Ovary (tissue), 7 donors: ENCODE measurements at regions not wholly inside any gene's neighbourhood (a gene's known extent, or its start where the extent isn't known, plus 50 kb on each side); places are given as distances from the start of the nearest gene placed in this dataset.
A peak's percentile ranks its signal among the peaks of the same experiment; 100 is the strongest.
"Not testable (repeated sequence)": the region's sequence is repeated elsewhere in the genome, so short reads cannot be mapped to it uniquely, and the experiment has no call there.

Experiments used
- DNase-seq, 5 donors: peaks; one replicate each; pipeline ENCODE4 v3.0.0-alpha.2; 2019 to 2020
- H3K27ac ChIP-seq, 2 donors: fragments of 200-600 bp; one replicate each; pipeline versions ENCODE4 v1.5.1 to v1.8.0; 2019 to 2022
- H3K27me3 ChIP-seq: fragments of 200-600 bp; one replicate; pipeline ENCODE4 v1.8.0; 2022
- H3K36me3 ChIP-seq: fragments of 200-600 bp; sonication (generic); one replicate; pipeline ENCODE4 v1.5.1; 2019
- H3K4me1 ChIP-seq: one replicate; pipeline ENCODE4 v1.8.1; 2013; ENCODE audit warnings: mild to moderate bottlenecking, moderate library complexity; ENCODE audit not compliant: insufficient read depth
- H3K4me3 ChIP-seq: fragments of 200-600 bp; sonication (generic); one replicate; pipeline ENCODE4 v1.5.1; 2017
- H3K9me3 ChIP-seq, 2 donors: fragments of 200-600 bp in 1 of 2; sonication (generic) in 1 of 2; one replicate each; pipeline versions ENCODE4 v1.5.1 to v1.8.1; 2013 to 2019; ENCODE audit warnings: mild to moderate bottlenecking in 1 of 2, moderate library complexity in 1 of 2
- CTCF ChIP-seq, 3 donors: fragments of 450-650 bp in 2 of 3; fragments of 200-600 bp in 1 of 3; IDR thresholded peaks; one replicate each; pipeline versions ENCODE4 v1.5.1 to v1.8.0; 2016 to 2022; ENCODE audit warnings: antibody characterized with exemption in 3 of 3, mild to moderate bottlenecking in 1 of 3
- EP300 ChIP-seq: sonication (generic); formaldehyde crosslinking; IDR thresholded peaks from one replicate; pipeline ENCODE4 v1.6.1; 2017; ENCODE audit warnings: antibody characterized with exemption
- POLR2A ChIP-seq: fragments of 450-650 bp; IDR thresholded peaks from one replicate; pipeline ENCODE4 v1.6.1; 2017; ENCODE audit warnings: antibody characterized with exemption, mild to moderate bottlenecking, moderate library complexity
- whole genome bisulfite sequencing, 3 donors: extraction: QIAGEN DNeasy Blood & Tissue Kit in 1 of 3; methylation state at CpG; one replicate each; pipeline versions ENCODE4 v1.1.5 to v1.1.7; 2013 to 2017; 5-methylcytosine and 5-hydroxymethylcytosine counted together
- intact Hi-C, 4 donors: fragments of 100-400 bp; cut with DNase I; formaldehyde crosslinking; loops; one replicate each; pipeline versions ENCODE4 v1.11.0 to v1.15.1; 2022 to 2023
- donor health status: DM: no; HTN: no; CAD: no; lungs with moderate emphysema.
- donor health status: DM: no; HTN: no; CAD: no.
- donor health status: Bipolar disorder and iron deficiency.
- donor health status: DM: no; HTN: no; CAD: no.
- donor health status: DM: yes; HTN: yes; CAD: no.

- no peak for DNase-seq
- no peaks in the 10 kb centered on the region for H3K4me1 ChIP-seq
- H3K27me3 ChIP-seq, result no peaks in the 10 kb centered on the region
- 81 to 90% (median 83%) methylated on average over 11 of the region's 11 CpGs for WGBS, 3 donors
- no peak overlapping the region for H3K27ac ChIP-seq
- intact Hi-C loops, result no loop called here
- H3K4me3 ChIP-seq, result no peak overlapping the region
- no peaks in the 10 kb centered on the region for H3K9me3 ChIP-seq
- TF ChIP-seq POLR2A (no peak), CTCF (IDR thresholded peaks at IDR 0.05) (no peak), EP300 (no peak)
- H3K36me3 ChIP-seq, result no peaks in the 10 kb centered on the region
Measured at GRCh38 chr6:102813489-102814275, 1420.2 kb downstream of the GRIK2 start.

- H3K4me3 ChIP-seq, result no peak overlapping the region
- H3K9me3 ChIP-seq, result no peaks in the 10 kb centered on the region
- no peak for TF ChIP-seq EP300
- no peak for TF ChIP-seq POLR2A
- TF ChIP-seq CTCF (IDR thresholded peaks at IDR 0.05), result no peak
- no peaks in the 10 kb centered on the region for H3K4me1 ChIP-seq
- intact Hi-C loops, result no loop called here
- no peak overlapping the region for H3K27ac ChIP-seq
- no peak for DNase-seq
- H3K36me3 ChIP-seq, result no peaks in the 10 kb centered on the region
- no peaks in the 10 kb centered on the region for H3K27me3 ChIP-seq
- 62 to 72% (median 66%) methylated on average over 3 of the region's 3 CpGs for WGBS, 3 donors
Measured at GRCh38 chr6:102812242-102812641, 1418.7 kb downstream of the GRIK2 start.

GRCh38 chr6:102808944-102809505 lies 1415.5 kb downstream of the GRIK2 start:
- H3K4me3 ChIP-seq, H3K4me1 ChIP-seq, H3K27ac ChIP-seq, intact Hi-C loops, H3K36me3 ChIP-seq, H3K9me3 ChIP-seq, H3K27me3 ChIP-seq: not testable (repeated sequence)
- peak in 1 of 5 donors; percentile 10 for DNase-seq
- WGBS, 3 donors, result 87 to 93% (median 88%) methylated on average over 11 of the region's 11 CpGs

- no peak overlapping the region for H3K4me3 ChIP-seq
- TF ChIP-seq POLR2A (no peak), CTCF (IDR thresholded peaks at IDR 0.05) (no peak), EP300 (no peak)
- H3K9me3 ChIP-seq, result no peaks in the 10 kb centered on the region
- 80 to 84% (median 81%) methylated on average over 13 of the region's 13 CpGs for WGBS, 3 donors
- intact Hi-C loops, result no loop called here
- H3K27ac ChIP-seq, result no peak overlapping the region
- no peak for DNase-seq
- no peaks in the 10 kb centered on the region for H3K4me1 ChIP-seq
- H3K27me3 ChIP-seq, result no peaks in the 10 kb centered on the region
- no peaks in the 10 kb centered on the region for H3K36me3 ChIP-seq
Measured at GRCh38 chr6:102799051-102799450, 1405.5 kb downstream of the GRIK2 start.

GRCh38 chr6:102798636-102799035 lies 1405.1 kb downstream of the GRIK2 start:
- H3K4me1 ChIP-seq, result no peaks in the 10 kb centered on the region
- intact Hi-C loops, result no loop called here
- H3K36me3 ChIP-seq, result no peaks in the 10 kb centered on the region
- H3K4me3 ChIP-seq, result no peak overlapping the region
- H3K27me3 ChIP-seq, result no peaks in the 10 kb centered on the region
- WGBS, 3 donors, result 20 to 33% (median 22%) methylated on average over 13 of the region's 13 CpGs
- no peaks in the 10 kb centered on the region for H3K9me3 ChIP-seq
- DNase-seq, result no peak
- TF ChIP-seq CTCF (IDR thresholded peaks at IDR 0.05), result no peak
- no peak for TF ChIP-seq POLR2A
- TF ChIP-seq EP300, result no peak
- H3K27ac ChIP-seq, result no peak overlapping the region
